ENCODE measurements at regions not wholly inside any gene's neighbourhood (a gene's known extent, or its start where the extent isn't known, plus 50 kb on each side); places are given as distances from the start of the nearest gene placed in this dataset.

GRCh38 chr6:156587071-156587470, 190.1 kb upstream of the ARID1B start:
- TF ChIP-seq GABPA (IDR thresholded peaks at IDR 0.05; ENCODE audit: low read depth) (no peak), CTCF (IDR thresholded peaks at IDR 0.05; ENCODE audit: insufficient read depth, low read length) (no peak), POLR2AphosphoS5 (IDR thresholded peaks at IDR 0.05; ENCODE audit: low read depth) (no peak)
- TF ChIP-seq, protein P1, sequence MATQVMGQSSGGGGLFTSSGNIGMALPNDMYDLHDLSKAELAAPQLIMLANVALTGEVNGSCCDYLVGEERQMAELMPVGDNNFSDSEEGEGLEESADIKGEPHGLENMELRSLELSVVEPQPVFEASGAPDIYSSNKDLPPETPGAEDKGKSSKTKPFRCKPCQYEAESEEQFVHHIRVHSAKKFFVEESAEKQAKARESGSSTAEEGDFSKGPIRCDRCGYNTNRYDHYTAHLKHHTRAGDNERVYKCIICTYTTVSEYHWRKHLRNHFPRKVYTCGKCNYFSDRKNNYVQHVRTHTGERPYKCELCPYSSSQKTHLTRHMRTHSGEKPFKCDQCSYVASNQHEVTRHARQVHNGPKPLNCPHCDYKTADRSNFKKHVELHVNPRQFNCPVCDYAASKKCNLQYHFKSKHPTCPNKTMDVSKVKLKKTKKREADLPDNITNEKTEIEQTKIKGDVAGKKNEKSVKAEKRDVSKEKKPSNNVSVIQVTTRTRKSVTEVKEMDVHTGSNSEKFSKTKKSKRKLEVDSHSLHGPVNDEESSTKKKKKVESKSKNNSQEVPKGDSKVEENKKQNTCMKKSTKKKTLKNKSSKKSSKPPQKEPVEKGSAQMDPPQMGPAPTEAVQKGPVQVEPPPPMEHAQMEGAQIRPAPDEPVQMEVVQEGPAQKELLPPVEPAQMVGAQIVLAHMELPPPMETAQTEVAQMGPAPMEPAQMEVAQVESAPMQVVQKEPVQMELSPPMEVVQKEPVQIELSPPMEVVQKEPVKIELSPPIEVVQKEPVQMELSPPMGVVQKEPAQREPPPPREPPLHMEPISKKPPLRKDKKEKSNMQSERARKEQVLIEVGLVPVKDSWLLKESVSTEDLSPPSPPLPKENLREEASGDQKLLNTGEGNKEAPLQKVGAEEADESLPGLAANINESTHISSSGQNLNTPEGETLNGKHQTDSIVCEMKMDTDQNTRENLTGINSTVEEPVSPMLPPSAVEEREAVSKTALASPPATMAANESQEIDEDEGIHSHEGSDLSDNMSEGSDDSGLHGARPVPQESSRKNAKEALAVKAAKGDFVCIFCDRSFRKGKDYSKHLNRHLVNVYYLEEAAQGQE (IDR thresholded peaks at IDR 0.05; ENCODE audit: insufficient replicate concordance, low read depth), result no peak
